Activated naive CD4-positive, alpha-beta T cell treated with anti-CD3 and anti-CD28 coated beads for 36 hours (primary cell): ENCODE measurements at regions not wholly inside any gene's neighbourhood (a gene's known extent, or its start where the extent isn't known, plus 50 kb on each side); places are given as distances from the start of the nearest gene placed in this dataset.

Source experiments
- CTCF ChIA-PET: fragments of 350-600 bp; sonication (Branson Sonifier 250); formaldehyde crosslinking; loops from one replicate; lab custom pipeline; 2021; ENCODE audit warnings: antibody characterized with exemption; lab: Charles Lee
- DNase-seq: peaks from one replicate; pipeline ENCODE4 v3.0.0-alpha.2; 2020
- H3K27ac Mint-ChIP-seq: one replicate; pipeline ENCODE4 v1.8.0; 2021; ENCODE audit warnings: mild to moderate bottlenecking, mixed read lengths
- H3K27me3 Mint-ChIP-seq: one replicate; pipeline ENCODE4 v1.8.0; 2021; ENCODE audit warnings: low read depth, mixed read lengths
- H3K36me3 Mint-ChIP-seq: one replicate; pipeline ENCODE4 v1.8.0; 2021; ENCODE audit warnings: low read depth, mixed read lengths
- H3K4me1 Mint-ChIP-seq: one replicate; pipeline ENCODE4 v1.8.0; 2021; ENCODE audit warnings: low read depth, mixed read lengths
- H3K4me3 Mint-ChIP-seq: one replicate; pipeline ENCODE4 v1.8.0; 2021; ENCODE audit warnings: mild to moderate bottlenecking, moderate library complexity, mixed read lengths
- H3K9me3 Mint-ChIP-seq: one replicate; pipeline ENCODE4 v1.8.0; 2021; ENCODE audit warnings: mixed read lengths
- intact Hi-C: fragments of 100-400 bp; cut with micrococcal nuclease; formaldehyde crosslinking; loops from one replicate; pipeline ENCODE4 v1.15.1; 2023

GRCh38 chr9:81088341-81088740 lies 601.0 kb downstream of the TLE1 start:
- no peaks in the 10 kb centered on the region for H3K27me3 Mint-ChIP-seq
- H3K4me1 Mint-ChIP-seq, result no peaks in the 10 kb centered on the region
- H3K4me3 Mint-ChIP-seq, result no peak overlapping the region
- intact Hi-C loops, result no loop called here
- peaks cover 2% of the 10 kb centered on the region for H3K9me3 Mint-ChIP-seq
- CTCF ChIA-PET, result no interaction called here
- DNase-seq, result no peak
- H3K36me3 Mint-ChIP-seq, result no peaks in the 10 kb centered on the region
- H3K27ac Mint-ChIP-seq, result no peak overlapping the region

DNA sequence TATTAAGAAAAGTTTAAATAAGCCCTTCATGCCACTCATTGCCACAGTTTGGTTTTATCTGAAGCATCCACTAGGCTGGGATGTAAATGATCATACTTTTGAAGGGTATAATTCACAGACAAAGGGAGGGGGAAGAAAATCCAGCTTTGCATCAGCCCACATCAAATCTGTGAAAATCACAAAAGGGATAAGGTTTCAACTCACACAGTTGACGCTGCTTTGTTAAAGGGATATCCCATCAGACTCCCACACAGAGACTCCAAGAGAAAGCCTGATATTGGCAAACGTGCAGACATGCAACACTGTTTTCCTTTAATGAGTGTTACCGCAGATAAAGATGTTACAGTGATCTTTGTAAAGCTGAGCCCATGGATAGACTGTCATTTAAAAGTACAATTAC lies 602.9 kb downstream of the TLE1 start:
- H3K9me3 Mint-ChIP-seq, result peaks cover 2% of the 10 kb centered on the region

DNA sequence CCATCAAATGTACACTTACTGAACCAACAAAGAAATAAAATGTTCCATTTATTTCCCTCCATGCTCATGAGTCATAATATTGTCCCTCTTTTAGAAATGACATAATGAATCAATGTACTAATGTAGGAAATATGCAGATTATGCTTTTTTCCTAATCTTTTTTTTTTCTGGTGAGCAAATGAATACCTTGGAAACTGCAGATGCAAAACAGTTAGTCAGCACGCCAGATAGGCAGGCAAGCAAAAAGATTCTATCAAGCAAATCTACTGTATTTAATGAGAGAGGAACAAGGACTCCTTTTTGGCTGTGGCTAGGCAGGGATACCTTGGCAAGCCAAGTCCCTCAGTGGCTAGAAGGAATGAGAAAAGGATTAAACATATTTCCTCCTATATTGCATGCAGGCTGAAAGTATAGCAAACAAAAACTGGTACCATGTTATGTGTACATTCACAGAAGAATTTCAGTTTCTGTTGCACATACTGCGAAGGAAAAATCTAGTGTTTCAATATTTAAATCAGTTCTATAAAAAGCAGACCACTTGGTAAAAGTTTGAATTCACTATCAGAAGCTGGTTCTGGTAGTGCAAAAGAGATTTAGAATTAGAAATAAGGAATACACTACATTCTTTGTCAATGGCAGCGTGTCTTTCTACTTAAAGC lies 605.4 kb downstream of the TLE1 start:
- no peaks in the 10 kb centered on the region for H3K27me3 Mint-ChIP-seq
- CTCF ChIA-PET, result no interaction called here
- no peaks in the 10 kb centered on the region for H3K36me3 Mint-ChIP-seq
- DNase-seq, result no peak
- peaks cover 2% of the 10 kb centered on the region for H3K9me3 Mint-ChIP-seq
- H3K4me3 Mint-ChIP-seq, result no peak overlapping the region
- H3K4me1 Mint-ChIP-seq, result no peaks in the 10 kb centered on the region
- intact Hi-C loops, result no loop called here
- no peak overlapping the region for H3K27ac Mint-ChIP-seq

More for the DNA sequence above, 602.9 kb downstream of the TLE1 start:
- no peaks in the 10 kb centered on the region for H3K36me3 Mint-ChIP-seq
- H3K4me1 Mint-ChIP-seq, result no peaks in the 10 kb centered on the region
- DNase-seq, result no peak
- no peaks in the 10 kb centered on the region for H3K27me3 Mint-ChIP-seq
- H3K27ac Mint-ChIP-seq, result no peak overlapping the region
- intact Hi-C loops, result no loop called here
- no peak overlapping the region for H3K4me3 Mint-ChIP-seq
- CTCF ChIA-PET, result no interaction called here

DNA sequence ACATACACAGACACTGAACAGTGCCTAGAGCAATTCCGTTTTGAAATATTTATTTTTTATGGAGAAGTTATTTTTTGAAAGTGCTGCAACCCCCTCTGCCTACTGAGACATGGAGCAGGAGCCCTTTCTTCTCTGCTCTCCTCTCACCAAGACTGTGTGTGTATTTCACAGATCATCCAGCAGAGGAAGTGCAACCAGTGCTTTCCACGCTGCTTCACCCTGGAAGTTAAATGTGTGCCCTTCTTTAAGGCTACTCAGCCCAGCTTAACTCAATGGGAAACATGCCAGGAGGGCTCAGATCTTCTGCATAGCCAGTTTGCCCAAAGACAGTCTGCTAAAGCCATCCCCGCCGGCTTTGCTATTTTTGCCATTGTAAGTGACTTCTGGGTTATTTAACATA lies 606.3 kb downstream of the TLE1 start:
- H3K36me3 Mint-ChIP-seq, result no peaks in the 10 kb centered on the region

GRCh38 chr9:81082221-81082620 lies 607.1 kb downstream of the TLE1 start:
- no peak for DNase-seq
- Mint-ChIP-seq H3K27me3 (no peaks in the 10 kb centered on the region), H3K9me3 (peaks cover 2% of the 10 kb centered on the region), H3K27ac (no peak overlapping the region), H3K36me3 (no peaks in the 10 kb centered on the region), H3K4me3 (no peak overlapping the region), H3K4me1 (no peaks in the 10 kb centered on the region)
- intact Hi-C loops, result no loop called here
- CTCF ChIA-PET, result no interaction called here

More for the DNA sequence above, 606.3 kb downstream of the TLE1 start:
- peaks cover 2% of the 10 kb centered on the region for H3K9me3 Mint-ChIP-seq
- H3K4me1 Mint-ChIP-seq, result no peaks in the 10 kb centered on the region
- H3K4me3 Mint-ChIP-seq, result no peak overlapping the region
- CTCF ChIA-PET, result no interaction called here
- no peak overlapping the region for H3K27ac Mint-ChIP-seq
- no peak for DNase-seq
- H3K27me3 Mint-ChIP-seq, result no peaks in the 10 kb centered on the region
- intact Hi-C loops, result no loop called here

DNA sequence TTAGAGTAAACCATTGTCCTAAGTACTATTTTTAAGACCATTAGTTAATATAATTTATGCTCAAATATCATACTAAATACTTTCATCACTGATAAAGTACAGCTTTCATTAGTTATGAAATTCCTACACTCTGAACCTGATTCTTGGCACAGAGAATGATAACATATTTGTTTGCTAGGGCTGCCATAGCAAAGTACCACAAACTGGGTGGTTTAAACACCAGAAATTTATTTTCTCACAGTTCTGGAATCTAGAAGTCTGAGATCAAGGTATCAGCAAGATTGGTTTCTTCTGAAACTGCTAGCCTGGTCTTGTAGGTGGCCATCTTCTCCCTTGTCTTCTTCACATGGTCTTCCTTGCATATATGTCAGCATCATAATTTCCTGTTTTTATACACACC lies 608.4 kb downstream of the TLE1 start:
- Mint-ChIP-seq H3K9me3 (peaks cover 2% of the 10 kb centered on the region), H3K27ac (no peak overlapping the region), H3K27me3 (no peaks in the 10 kb centered on the region), H3K4me3 (no peak overlapping the region), H3K4me1 (no peaks in the 10 kb centered on the region), H3K36me3 (no peaks in the 10 kb centered on the region)
- no peak for DNase-seq
- CTCF ChIA-PET, result no interaction called here
- intact Hi-C loops, result no loop called here

GRCh38 chr9:81080185-81080584 lies 609.2 kb downstream of the TLE1 start:
- DNase-seq, result no peak
- H3K9me3 Mint-ChIP-seq, result peaks cover 2% of the 10 kb centered on the region
- no peak overlapping the region for H3K27ac Mint-ChIP-seq
- H3K27me3 Mint-ChIP-seq, result no peaks in the 10 kb centered on the region
- intact Hi-C loops, result no loop called here
- CTCF ChIA-PET, result no interaction called here
- no peaks in the 10 kb centered on the region for H3K36me3 Mint-ChIP-seq
- no peak overlapping the region for H3K4me3 Mint-ChIP-seq
- H3K4me1 Mint-ChIP-seq, result no peaks in the 10 kb centered on the region

GRCh38 chr9:81079055-81079454 lies 610.3 kb downstream of the TLE1 start:
- no peaks in the 10 kb centered on the region for H3K4me1 Mint-ChIP-seq
- no peaks in the 10 kb centered on the region for H3K36me3 Mint-ChIP-seq
- intact Hi-C loops, result no loop called here

GRCh38 chr9:81078555-81078954 lies 610.8 kb downstream of the TLE1 start:
- Mint-ChIP-seq H3K27ac (no peak overlapping the region), H3K4me1 (no peaks in the 10 kb centered on the region), H3K36me3 (no peaks in the 10 kb centered on the region), H3K27me3 (no peaks in the 10 kb centered on the region), H3K9me3 (peaks cover 2% of the 10 kb centered on the region), H3K4me3 (no peak overlapping the region)
- CTCF ChIA-PET, result no interaction called here
- DNase-seq, result no peak
- intact Hi-C loops, result no loop called here

More at GRCh38 chr9:81079055-81079454, 610.3 kb downstream of the TLE1 start:
- Mint-ChIP-seq H3K9me3 (peaks cover 2% of the 10 kb centered on the region), H3K4me3 (no peak overlapping the region), H3K27ac (no peak overlapping the region), H3K27me3 (no peaks in the 10 kb centered on the region)
- CTCF ChIA-PET, result no interaction called here
- no peak for DNase-seq

DNA sequence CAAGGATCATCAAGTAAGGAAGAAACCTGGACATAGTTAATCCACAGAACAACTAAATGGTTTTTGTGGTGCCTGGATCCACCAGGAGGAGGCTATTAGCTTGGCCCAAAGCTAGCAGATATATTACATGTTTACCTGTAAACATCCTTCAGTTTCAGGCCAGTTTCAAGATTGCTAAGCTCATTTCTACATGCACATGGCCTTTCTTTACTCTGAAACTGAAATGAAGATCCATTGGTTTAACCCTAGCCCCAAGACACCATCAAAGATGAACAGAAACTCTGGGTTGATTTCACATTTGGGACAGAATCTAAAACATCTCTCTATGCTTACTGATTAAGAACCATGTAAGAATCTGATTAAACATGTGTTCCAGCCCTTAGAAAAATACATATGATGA lies 611.8 kb downstream of the TLE1 start:
- no peak overlapping the region for H3K27ac Mint-ChIP-seq
- DNase-seq, result no peak
- peaks cover under 1% of the 10 kb centered on the region for H3K9me3 Mint-ChIP-seq
- H3K4me1 Mint-ChIP-seq, result no peaks in the 10 kb centered on the region
- CTCF ChIA-PET, result interaction anchor here (0.6 kb wide), 1 partner anchor 251 kb away, joined by 3 read pairs; no protein-coding TSS in a partner anchor
- no peaks in the 10 kb centered on the region for H3K36me3 Mint-ChIP-seq
- no peak overlapping the region for H3K4me3 Mint-ChIP-seq
- intact Hi-C loops, result no loop called here
- H3K27me3 Mint-ChIP-seq, result no peaks in the 10 kb centered on the region

GRCh38 chr9:81076131-81076530 lies 613.2 kb downstream of the TLE1 start:
- H3K4me3 Mint-ChIP-seq, result no peak overlapping the region
- no peak overlapping the region for H3K27ac Mint-ChIP-seq
- no peaks in the 10 kb centered on the region for H3K4me1 Mint-ChIP-seq
- H3K9me3 Mint-ChIP-seq, result no peaks in the 10 kb centered on the region
- H3K36me3 Mint-ChIP-seq, result no peaks in the 10 kb centered on the region
- no peak for DNase-seq
- CTCF ChIA-PET, result no interaction called here
- no peaks in the 10 kb centered on the region for H3K27me3 Mint-ChIP-seq
- intact Hi-C loops, result no loop called here

GRCh38 chr9:81074221-81074620 lies 615.1 kb downstream of the TLE1 start:
- CTCF ChIA-PET, result no interaction called here
- no peaks in the 10 kb centered on the region for H3K36me3 Mint-ChIP-seq
- no peak overlapping the region for H3K4me3 Mint-ChIP-seq
- H3K27ac Mint-ChIP-seq, result no peak overlapping the region
- DNase-seq, result no peak
- intact Hi-C loops, result no loop called here
- H3K9me3 Mint-ChIP-seq, result no peaks in the 10 kb centered on the region
- no peaks in the 10 kb centered on the region for H3K27me3 Mint-ChIP-seq
- H3K4me1 Mint-ChIP-seq, result no peaks in the 10 kb centered on the region

DNA sequence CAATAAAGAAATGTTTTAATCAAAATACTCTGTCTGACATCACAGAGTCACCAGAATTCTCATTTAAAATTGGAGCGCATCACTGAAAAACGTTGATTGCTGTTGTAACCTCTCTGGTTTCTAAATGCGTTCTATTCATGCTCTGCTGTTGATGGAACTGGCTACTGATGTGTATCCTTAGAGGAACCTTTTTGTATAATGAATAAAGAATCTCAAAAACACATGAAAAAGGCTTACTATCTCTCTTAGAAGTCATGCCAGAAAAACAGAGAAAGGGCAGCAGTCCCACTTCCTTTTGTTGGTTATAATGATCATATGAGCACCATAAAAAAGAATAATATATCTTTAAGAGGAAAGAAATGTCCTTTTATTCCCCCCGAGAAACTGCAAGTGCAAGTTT lies 615.5 kb downstream of the TLE1 start:
- H3K36me3 Mint-ChIP-seq, result no peaks in the 10 kb centered on the region
- no peak overlapping the region for H3K27ac Mint-ChIP-seq
- H3K4me3 Mint-ChIP-seq, result no peak overlapping the region
- intact Hi-C loops, result no loop called here
- no peaks in the 10 kb centered on the region for H3K9me3 Mint-ChIP-seq
- no peaks in the 10 kb centered on the region for H3K27me3 Mint-ChIP-seq
- CTCF ChIA-PET, result no interaction called here
- no peaks in the 10 kb centered on the region for H3K4me1 Mint-ChIP-seq
- no peak for DNase-seq
